Right lobe of liver (tissue), 4 donors: ENCODE measurements at regions not wholly inside any gene's neighbourhood (a gene's known extent, or its start where the extent isn't known, plus 50 kb on each side); places are given as distances from the start of the nearest gene placed in this dataset.

Source experiments
- CTCF ChIP-seq, 4 donors: fragments of 200-600 bp in 3 of 4; fragments of 450-650 bp in 1 of 4; IDR thresholded peaks; one replicate each; pipeline versions ENCODE4 v1.5.1 to v1.8.0; 2016 to 2022; ENCODE audit warnings: antibody characterized with exemption in 4 of 4, mild to moderate bottlenecking in 2 of 4
- POLR2A ChIP-seq: fragments of 450-650 bp; IDR thresholded peaks from one replicate; pipeline ENCODE4 v1.6.1; 2017; ENCODE audit warnings: antibody characterized with exemption, mild to moderate bottlenecking
- donor health status: DM: no; HTN: no; CAD: no.
- donor health status: DM: no; HTN: no; CAD: no.
- donor health status: DM: no; HTN: yes; CAD: no.

GRCh38 chr6:51337277-51337676 is 518.6 kb downstream of the TFAP2B start:
- TF ChIP-seq CTCF (IDR thresholded peaks at IDR 0.05) (no peak), POLR2A (no peak)
